ENCODE measurements at regions not wholly inside any gene's neighbourhood (a gene's known extent, or its start where the extent isn't known, plus 50 kb on each side); places are given as distances from the start of the nearest gene placed in this dataset.

DNA sequence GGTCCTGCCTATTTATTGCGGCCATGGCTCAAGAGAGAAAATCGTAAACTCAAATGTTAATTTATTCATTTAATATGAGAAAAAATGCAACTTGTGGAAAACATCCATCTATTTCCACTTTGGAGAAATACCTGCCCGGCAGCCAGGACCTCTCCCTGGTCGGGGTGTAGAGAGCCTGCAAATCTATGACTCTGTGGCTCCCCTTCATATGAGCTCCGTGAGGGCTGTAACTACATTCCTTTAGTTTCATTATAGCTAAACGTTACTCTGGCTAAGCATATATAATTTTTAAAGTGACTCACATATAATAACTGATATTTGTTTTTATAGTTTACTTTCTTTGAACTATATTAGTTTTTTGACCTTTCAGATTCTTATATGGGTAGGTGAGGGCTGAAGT is 857.8 kb upstream of the FAT3 start:
- ATAC-seq (ENCODE audit: low read depth) (no peak), DNase-seq (ENCODE audit: low spot score) (no peak)
- Histone ChIP-seq H3K36me3 (ENCODE audit: low read depth) (no peaks in the 10 kb centered on the region), H3K9me3 (ENCODE audit: severe bottlenecking) (no peaks in the 10 kb centered on the region), H3K27ac (ENCODE audit: poor library complexity, severe bottlenecking) (no peak overlapping the region), H3K27me3 (ENCODE audit: insufficient read depth, poor library complexity, severe bottlenecking) (no peaks in the 10 kb centered on the region), H3K4me1 (ENCODE audit: insufficient read depth, poor library complexity, severe bottlenecking) (no peaks in the 10 kb centered on the region), H3K4me3 (ENCODE audit: severe bottlenecking) (no peak overlapping the region)
- TF ChIP-seq, protein P1, sequence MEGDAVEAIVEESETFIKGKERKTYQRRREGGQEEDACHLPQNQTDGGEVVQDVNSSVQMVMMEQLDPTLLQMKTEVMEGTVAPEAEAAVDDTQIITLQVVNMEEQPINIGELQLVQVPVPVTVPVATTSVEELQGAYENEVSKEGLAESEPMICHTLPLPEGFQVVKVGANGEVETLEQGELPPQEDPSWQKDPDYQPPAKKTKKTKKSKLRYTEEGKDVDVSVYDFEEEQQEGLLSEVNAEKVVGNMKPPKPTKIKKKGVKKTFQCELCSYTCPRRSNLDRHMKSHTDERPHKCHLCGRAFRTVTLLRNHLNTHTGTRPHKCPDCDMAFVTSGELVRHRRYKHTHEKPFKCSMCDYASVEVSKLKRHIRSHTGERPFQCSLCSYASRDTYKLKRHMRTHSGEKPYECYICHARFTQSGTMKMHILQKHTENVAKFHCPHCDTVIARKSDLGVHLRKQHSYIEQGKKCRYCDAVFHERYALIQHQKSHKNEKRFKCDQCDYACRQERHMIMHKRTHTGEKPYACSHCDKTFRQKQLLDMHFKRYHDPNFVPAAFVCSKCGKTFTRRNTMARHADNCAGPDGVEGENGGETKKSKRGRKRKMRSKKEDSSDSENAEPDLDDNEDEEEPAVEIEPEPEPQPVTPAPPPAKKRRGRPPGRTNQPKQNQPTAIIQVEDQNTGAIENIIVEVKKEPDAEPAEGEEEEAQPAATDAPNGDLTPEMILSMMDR (IDR thresholded peaks at IDR 0.05; ENCODE audit: poor library complexity, severe bottlenecking), result no peak

DNA sequence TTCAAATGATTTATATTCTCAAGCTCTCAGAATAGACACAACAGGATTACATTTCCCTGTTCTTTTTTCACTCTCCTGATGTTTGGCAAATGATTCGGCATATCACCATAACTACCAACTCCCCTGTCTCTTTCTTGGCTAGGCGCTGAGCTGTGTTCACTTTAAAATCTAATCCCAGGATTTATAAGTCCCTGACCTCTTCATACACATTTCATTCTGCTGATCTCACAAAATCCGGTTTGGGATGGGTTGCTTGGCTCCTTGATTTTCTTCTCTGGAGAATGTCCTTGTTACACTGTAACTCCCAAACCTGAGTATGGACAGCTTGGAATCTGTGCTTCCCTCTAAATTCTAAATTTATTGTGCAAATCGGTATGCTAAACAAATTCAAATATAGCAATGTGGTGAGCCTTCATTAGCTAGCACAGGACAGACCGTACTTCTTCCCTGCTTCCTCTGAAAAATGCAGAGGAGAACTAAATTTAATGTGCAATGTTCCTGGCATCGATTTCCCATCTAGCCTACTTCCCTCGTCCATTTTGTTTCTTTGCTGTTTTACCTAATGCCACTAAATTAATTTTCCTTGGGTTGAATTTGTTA is 858.5 kb upstream of the FAT3 start:
- DNase-seq (ENCODE audit: low spot score) (no peak), ATAC-seq (ENCODE audit: low read depth) (no peak)
- H3K4me3 ChIP-seq (ENCODE audit: severe bottlenecking), result no peak overlapping the region
- TF ChIP-seq, protein P1 (IDR thresholded peaks at IDR 0.05; ENCODE audit: poor library complexity, severe bottlenecking), result no peak
- H3K4me1 ChIP-seq (ENCODE audit: insufficient read depth, poor library complexity, severe bottlenecking), result no peaks in the 10 kb centered on the region
- no peaks in the 10 kb centered on the region for H3K27me3 ChIP-seq (ENCODE audit: insufficient read depth, poor library complexity, severe bottlenecking)
- H3K9me3 ChIP-seq (ENCODE audit: severe bottlenecking), result no peaks in the 10 kb centered on the region
- no peak overlapping the region for H3K27ac ChIP-seq (ENCODE audit: poor library complexity, severe bottlenecking)
- H3K36me3 ChIP-seq (ENCODE audit: low read depth), result no peaks in the 10 kb centered on the region

DNA sequence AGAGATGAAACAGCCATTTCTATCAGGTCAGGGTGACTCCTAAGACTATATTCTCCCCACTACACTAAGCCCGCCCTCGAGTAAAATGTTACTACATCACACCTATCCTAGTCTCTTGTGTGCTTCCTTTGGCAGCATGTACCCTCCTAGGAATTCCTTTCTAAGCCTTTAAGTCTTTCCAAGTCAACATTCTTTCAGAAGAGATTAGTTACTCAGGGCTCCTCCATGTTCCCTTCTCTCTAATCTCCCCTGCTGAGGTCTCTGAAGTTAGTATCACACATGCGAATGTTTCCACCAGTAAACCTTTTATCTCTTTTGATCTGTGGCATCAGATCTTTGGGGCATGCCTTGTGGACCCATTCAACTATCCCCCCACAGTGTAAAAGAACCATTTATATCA is 873.7 kb upstream of the FAT3 start:
- no peaks in the 10 kb centered on the region for H3K36me3 ChIP-seq (ENCODE audit: low read depth)
- peaks cover 5% of the 10 kb centered on the region for H3K27me3 ChIP-seq (ENCODE audit: insufficient read depth, poor library complexity, severe bottlenecking)
- no peak overlapping the region for H3K4me3 ChIP-seq (ENCODE audit: severe bottlenecking)
- DNase-seq (ENCODE audit: low spot score) (no peak), ATAC-seq (ENCODE audit: low read depth) (no peak)
- no peaks in the 10 kb centered on the region for H3K4me1 ChIP-seq (ENCODE audit: insufficient read depth, poor library complexity, severe bottlenecking)
- TF ChIP-seq, protein P1 (IDR thresholded peaks at IDR 0.05; ENCODE audit: poor library complexity, severe bottlenecking), result no peak
- H3K27ac ChIP-seq (ENCODE audit: poor library complexity, severe bottlenecking), result no peak overlapping the region
- H3K9me3 ChIP-seq (ENCODE audit: severe bottlenecking), result no peaks in the 10 kb centered on the region

DNA sequence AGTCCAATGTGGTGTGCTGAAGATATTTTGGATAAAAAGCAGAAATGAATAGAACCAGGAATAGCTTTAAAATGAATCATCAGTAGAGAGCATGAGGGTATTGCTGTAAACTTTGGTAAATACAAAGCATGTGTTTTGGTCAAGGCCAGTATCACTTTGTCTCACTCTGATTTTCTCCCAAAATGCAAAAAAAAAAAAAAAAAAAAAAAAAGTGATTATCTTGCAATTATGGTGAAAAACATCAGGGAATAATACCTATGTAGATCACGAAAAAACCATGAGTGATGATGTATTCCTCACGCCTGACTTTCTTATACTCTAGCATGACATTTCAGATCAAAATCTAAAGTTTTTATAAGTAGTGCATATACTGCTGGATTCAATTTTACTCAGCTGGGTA is 897.9 kb upstream of the FAT3 start:
- Histone ChIP-seq H3K4me3 (ENCODE audit: severe bottlenecking) (no peak overlapping the region), H3K27ac (ENCODE audit: poor library complexity, severe bottlenecking) (no peak overlapping the region), H3K9me3 (ENCODE audit: severe bottlenecking) (no peaks in the 10 kb centered on the region), H3K4me1 (ENCODE audit: insufficient read depth, poor library complexity, severe bottlenecking) (no peaks in the 10 kb centered on the region), H3K36me3 (ENCODE audit: low read depth) (no peaks in the 10 kb centered on the region), H3K27me3 (ENCODE audit: insufficient read depth, poor library complexity, severe bottlenecking) (no peaks in the 10 kb centered on the region)
- TF ChIP-seq, protein P1 (IDR thresholded peaks at IDR 0.05; ENCODE audit: poor library complexity, severe bottlenecking), result no peak
- ATAC-seq (ENCODE audit: low read depth) (no peak), DNase-seq (ENCODE audit: low spot score) (no peak)

DNA sequence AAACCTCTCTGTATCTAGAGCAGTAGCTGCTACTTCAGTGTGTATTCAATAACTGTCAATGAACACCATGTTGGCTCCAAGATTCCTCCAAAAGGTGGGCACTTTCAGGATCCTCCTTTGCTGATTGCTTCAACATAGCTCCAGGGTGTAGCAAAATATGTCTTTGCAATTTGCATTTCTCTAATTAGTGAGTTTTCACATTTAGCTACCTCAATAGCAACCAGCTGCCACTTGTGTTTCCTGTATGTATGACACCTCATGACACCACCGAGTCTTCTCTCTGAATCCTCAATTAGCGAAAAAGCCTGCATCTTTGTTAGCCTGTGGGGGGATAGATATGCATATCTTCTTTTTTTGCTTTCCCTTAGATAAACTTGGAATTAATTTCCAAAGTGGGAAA is 898.3 kb upstream of the FAT3 start:
- Histone ChIP-seq H3K27ac (ENCODE audit: poor library complexity, severe bottlenecking) (no peak overlapping the region), H3K27me3 (ENCODE audit: insufficient read depth, poor library complexity, severe bottlenecking) (no peaks in the 10 kb centered on the region), H3K4me1 (ENCODE audit: insufficient read depth, poor library complexity, severe bottlenecking) (no peaks in the 10 kb centered on the region), H3K9me3 (ENCODE audit: severe bottlenecking) (no peaks in the 10 kb centered on the region), H3K36me3 (ENCODE audit: low read depth) (no peaks in the 10 kb centered on the region), H3K4me3 (ENCODE audit: severe bottlenecking) (no peak overlapping the region)
- no peak for DNase-seq (ENCODE audit: low spot score)
- TF ChIP-seq, protein P1 (IDR thresholded peaks at IDR 0.05; ENCODE audit: poor library complexity, severe bottlenecking), result no peak
- no peak for ATAC-seq (ENCODE audit: low read depth)
